HG03196 (cell line): ENCODE measurements at regions not wholly inside any gene's neighbourhood (a gene's known extent, or its start where the extent isn't known, plus 50 kb on each side); places are given as distances from the start of the nearest gene placed in this dataset.
"Not testable (repeated sequence)": the region's sequence is repeated elsewhere in the genome, so short reads cannot be mapped to it uniquely, and the experiment has no call there.

ENCODE experiments used
- ATAC-seq: cut with Tn5 transposase; IDR thresholded peaks from one replicate; pipeline ENCODE4 v1.9.1; 2021; ENCODE audit not compliant: unreplicated experiment

GRCh38 chr20:29878777-29879442 is 1378.6 kb upstream of the DEFB115 start:
- peak; percentile 54 for ATAC-seq

DNA sequence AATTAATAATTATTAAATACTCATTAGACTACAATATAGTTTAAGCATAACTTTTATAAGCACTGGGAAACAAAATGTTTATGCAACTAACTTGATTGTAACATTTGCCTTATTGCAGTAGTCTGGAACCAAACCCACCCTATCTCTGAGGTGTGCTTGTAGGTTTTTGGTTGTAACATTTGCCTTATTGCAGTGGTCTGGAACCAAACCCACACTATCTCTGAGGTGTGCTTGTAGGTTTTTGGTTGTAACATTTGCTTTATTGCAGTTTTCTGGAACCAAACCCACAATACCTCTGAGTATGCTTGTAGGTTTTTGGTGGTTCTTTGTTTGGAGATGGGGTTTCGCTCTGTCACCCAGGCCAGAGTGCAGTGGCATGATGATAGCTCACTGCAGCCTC is 1376.4 kb upstream of the DEFB115 start:
- ATAC-seq, result not testable (repeated sequence)

- not testable (repeated sequence) for ATAC-seq
These were observed 1373.8 kb upstream of the DEFB115 start for GRCh38 chr20:29883514-29884219.

DNA sequence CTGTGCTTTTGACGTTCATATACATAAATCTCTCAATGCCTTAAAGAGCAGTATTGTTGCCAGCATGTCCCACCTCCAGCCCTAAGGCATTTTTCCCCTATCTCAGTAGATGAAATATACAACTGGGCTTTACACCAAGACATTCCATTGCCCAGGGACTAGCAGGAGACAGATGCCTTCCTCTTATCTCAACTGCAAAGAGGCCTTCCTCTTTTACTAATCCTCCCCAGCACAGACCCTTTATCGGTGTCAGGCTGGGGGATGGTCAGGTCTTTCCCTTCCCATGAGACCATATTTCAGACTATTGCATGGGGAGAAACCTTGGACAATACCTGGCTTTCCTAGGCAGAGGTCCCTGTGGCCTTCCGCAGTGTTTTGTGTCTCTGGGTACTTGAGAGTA is 1373.1 kb upstream of the DEFB115 start:
- ATAC-seq, result not testable (repeated sequence)

GRCh38 chr20:29885282-29886185 is 1371.9 kb upstream of the DEFB115 start:
- ATAC-seq, result not testable (repeated sequence)

DNA sequence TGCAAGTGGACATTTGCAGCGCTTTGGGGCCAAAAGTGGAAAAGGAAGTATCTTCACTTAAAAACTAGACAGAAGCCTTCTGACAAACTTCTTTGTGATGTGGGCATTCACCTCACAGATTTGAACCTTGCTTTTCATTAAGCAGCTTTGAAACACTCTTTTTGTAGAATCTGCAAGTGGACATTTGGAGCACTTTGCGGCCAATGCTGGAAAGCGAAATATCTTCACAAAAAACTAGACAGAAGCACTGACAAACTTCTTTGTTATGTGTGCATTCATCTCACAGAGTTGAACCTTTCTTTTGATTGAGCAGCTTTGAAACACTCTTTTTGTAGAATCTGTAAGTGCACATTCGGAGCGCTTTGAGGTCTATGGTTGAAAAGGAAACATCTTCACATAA is 1365.9 kb upstream of the DEFB115 start:
- ATAC-seq, result not testable (repeated sequence)
